Upper lobe of left lung (tissue), 6 donors: ENCODE measurements at regions not wholly inside any gene's neighbourhood (a gene's known extent, or its start where the extent isn't known, plus 50 kb on each side); places are given as distances from the start of the nearest gene placed in this dataset.

ENCODE experiments used
- ATAC-seq, 2 donors: fragments of 200-7000 bp; cut with Tn5 transposase; one replicate each; pipeline ENCODE4 v1.9.1; 2022; ENCODE audit warnings: mild to moderate bottlenecking in 2 of 2, moderate library complexity in 2 of 2; ENCODE audit not compliant: low FRiP score in 2 of 2
- DNase-seq, 2 donors: peaks; one replicate each; pipeline ENCODE4 v3.0.0-alpha.2; 2019 to 2020
- H3K27ac ChIP-seq, 4 donors: fragments of 200-600 bp; sonication (generic); one replicate each; pipeline ENCODE4 v1.5.1; 2016 to 2019
- H3K27me3 ChIP-seq, 4 donors: fragments of 200-600 bp; sonication (generic); one replicate each; pipeline ENCODE4 v1.5.1; 2017 to 2019
- H3K36me3 ChIP-seq, 4 donors: fragments of 200-600 bp; sonication (generic); one replicate each; pipeline ENCODE4 v1.5.1; 2016 to 2019
- H3K4me1 ChIP-seq, 4 donors: fragments of 200-600 bp; sonication (generic); one replicate each; pipeline ENCODE4 v1.5.1; 2018 to 2019
- H3K4me3 ChIP-seq, 4 donors: fragments of 200-600 bp; sonication (generic); one replicate each; pipeline ENCODE4 v1.5.1; 2017 to 2019; ENCODE audit warnings: mild to moderate bottlenecking in 2 of 4, moderate library complexity in 1 of 4
- H3K9me3 ChIP-seq, 4 donors: fragments of 200-600 bp; sonication (generic); one replicate each; pipeline ENCODE4 v1.5.1; 2018 to 2019
- CTCF ChIP-seq, 6 experiments: fragments of 450-650 bp in 4 of 6; fragments of 200-600 bp in 2 of 6; sonication (generic) in 2 of 6; IDR thresholded peaks; one replicate each; pipeline ENCODE4 v1.5.1; 2016 to 2019; ENCODE audit warnings: antibody characterized with exemption in 6 of 6
- EP300 ChIP-seq, 4 donors: sonication (generic); formaldehyde crosslinking; IDR thresholded peaks; one replicate each; pipeline ENCODE4 v1.5.1; 2017; ENCODE audit warnings: antibody characterized with exemption in 4 of 4, control low read depth in 2 of 4
- POLR2A ChIP-seq, 4 donors: fragments of 450-650 bp; IDR thresholded peaks; one replicate each; pipeline ENCODE4 v1.5.1; 2016 to 2017; ENCODE audit warnings: antibody characterized with exemption in 4 of 4, mild to moderate bottlenecking in 2 of 4
- POLR2AphosphoS5 ChIP-seq, 2 donors: sonication (generic); formaldehyde crosslinking; IDR thresholded peaks; one replicate each; pipeline ENCODE4 v1.5.1; 2017; ENCODE audit warnings: antibody characterized with exemption in 2 of 2
- WGBS, 2 donors: methylation state at CpG; one replicate each; pipeline ENCODE4 v1.1.5; 2017 to 2018; 5-methylcytosine and 5-hydroxymethylcytosine counted together
- donor health status: DM: no; HTN: no; CAD: no; lungs with moderate emphysema.
- donor health status: DM: no; HTN: yes; CAD: no; lungs with severe emphysema.

- DNase-seq (no peak), ATAC-seq (no peak)
- H3K4me1 ChIP-seq = no peaks in the 10 kb centered on the region
- WGBS, 2 donors = 87 to 95% methylated on average over 2 of the region's 2 CpGs
- no peak overlapping the region for H3K27ac ChIP-seq
- no peaks in the 10 kb centered on the region for H3K9me3 ChIP-seq
- H3K4me3 ChIP-seq = no peak overlapping the region
- no peaks in the 10 kb centered on the region for H3K27me3 ChIP-seq
- no peaks in the 10 kb centered on the region for H3K36me3 ChIP-seq
- TF ChIP-seq POLR2AphosphoS5 (IDR thresholded peaks at IDR 0.05) (no peak), EP300 (IDR thresholded peaks at IDR 0.05) (no peak), CTCF (IDR thresholded peaks at IDR 0.05) (no peak), POLR2A (IDR thresholded peaks at IDR 0.05) (no peak)
Observed at GRCh38 chr1:80910426-80910825, 890.3 kb upstream of the ADGRL2 start.

GRCh38 chr1:80909172-80909784, 891.5 kb upstream of the ADGRL2 start:
- no peak for ATAC-seq
- Histone ChIP-seq H3K9me3 (no peaks in the 10 kb centered on the region), H3K27ac (no peak overlapping the region), H3K27me3 (no peaks in the 10 kb centered on the region), H3K36me3 (no peaks in the 10 kb centered on the region), H3K4me1 (no peaks in the 10 kb centered on the region), H3K4me3 (no peak overlapping the region)
- no peak for DNase-seq
- WGBS, 2 donors = 80 to 91% methylated on average over 5 of the region's 5 CpGs
- TF ChIP-seq POLR2AphosphoS5 (IDR thresholded peaks at IDR 0.05) = no peak
- no peak for TF ChIP-seq CTCF (IDR thresholded peaks at IDR 0.05)
- no peak for TF ChIP-seq EP300 (IDR thresholded peaks at IDR 0.05)

- WGBS, 2 donors = 63 to 73% methylated on average over 3 of the region's 3 CpGs
- Histone ChIP-seq H3K27ac (no peak overlapping the region), H3K4me1 (no peaks in the 10 kb centered on the region), H3K4me3 (no peak overlapping the region), H3K36me3 (no peaks in the 10 kb centered on the region), H3K9me3 (no peaks in the 10 kb centered on the region), H3K27me3 (no peaks in the 10 kb centered on the region)
- TF ChIP-seq EP300 (IDR thresholded peaks at IDR 0.05) (no peak), POLR2A (IDR thresholded peaks at IDR 0.05) (no peak), CTCF (IDR thresholded peaks at IDR 0.05) (no peak), POLR2AphosphoS5 (IDR thresholded peaks at IDR 0.05) (no peak)
- no peak for ATAC-seq
- DNase-seq = no peak
Observed at GRCh38 chr1:80896781-80897356, 903.9 kb upstream of the ADGRL2 start.

GRCh38 chr1:80894921-80895320, 905.8 kb upstream of the ADGRL2 start:
- Histone ChIP-seq H3K4me3 (no peak overlapping the region), H3K36me3 (no peaks in the 10 kb centered on the region), H3K27me3 (no peaks in the 10 kb centered on the region), H3K4me1 (no peaks in the 10 kb centered on the region), H3K27ac (no peak overlapping the region), H3K9me3 (no peaks in the 10 kb centered on the region)
- WGBS, 2 donors = 30 to 52% methylated on average over 1 of the region's 1 CpG
- ATAC-seq = no peak
- TF ChIP-seq EP300 (IDR thresholded peaks at IDR 0.05) (no peak), CTCF (IDR thresholded peaks at IDR 0.05) (no peak)
- DNase-seq = no peak

- ATAC-seq = no peak
- Histone ChIP-seq H3K4me3 (no peak overlapping the region), H3K36me3 (no peaks in the 10 kb centered on the region), H3K27me3 (no peaks in the 10 kb centered on the region), H3K4me1 (no peaks in the 10 kb centered on the region), H3K9me3 (no peaks in the 10 kb centered on the region), H3K27ac (no peak overlapping the region)
- 45 to 50% methylated on average over 2 of the region's 2 CpGs for WGBS, 2 donors
- DNase-seq = no peak
- TF ChIP-seq POLR2A (IDR thresholded peaks at IDR 0.05) (no peak), EP300 (IDR thresholded peaks at IDR 0.05) (no peak)
Observed at GRCh38 chr1:80893115-80893514, 907.6 kb upstream of the ADGRL2 start.
